ENCODE measurements at regions not wholly inside any gene's neighbourhood (a gene's known extent, or its start where the extent isn't known, plus 50 kb on each side); places are given as distances from the start of the nearest gene placed in this dataset.

DNA sequence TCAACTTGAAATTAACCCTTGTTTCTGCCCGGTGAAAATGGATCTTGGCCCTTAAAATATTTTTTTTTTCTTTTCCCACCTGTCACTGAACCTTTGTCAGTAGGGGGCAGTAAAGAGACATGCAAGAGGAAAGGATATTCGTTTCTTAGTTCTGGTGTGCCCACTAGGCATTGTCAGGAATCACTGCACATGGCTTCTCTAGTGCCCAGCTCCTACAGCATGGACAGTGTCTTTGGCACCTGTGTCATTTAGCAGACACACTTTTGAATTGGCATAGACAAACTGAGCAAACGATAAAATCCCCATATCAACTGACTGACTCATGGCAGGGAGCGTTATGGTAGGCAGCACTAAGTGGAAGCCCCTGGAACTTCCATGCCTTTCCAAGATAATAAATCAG lies 1048.1 kb downstream of the BRINP3 start:
- TF ChIP-seq EZH2 (IDR thresholded peaks at IDR 0.05; ENCODE audit: borderline replicate concordance, low read length): no peak
- TF ChIP-seq, protein P1, sequence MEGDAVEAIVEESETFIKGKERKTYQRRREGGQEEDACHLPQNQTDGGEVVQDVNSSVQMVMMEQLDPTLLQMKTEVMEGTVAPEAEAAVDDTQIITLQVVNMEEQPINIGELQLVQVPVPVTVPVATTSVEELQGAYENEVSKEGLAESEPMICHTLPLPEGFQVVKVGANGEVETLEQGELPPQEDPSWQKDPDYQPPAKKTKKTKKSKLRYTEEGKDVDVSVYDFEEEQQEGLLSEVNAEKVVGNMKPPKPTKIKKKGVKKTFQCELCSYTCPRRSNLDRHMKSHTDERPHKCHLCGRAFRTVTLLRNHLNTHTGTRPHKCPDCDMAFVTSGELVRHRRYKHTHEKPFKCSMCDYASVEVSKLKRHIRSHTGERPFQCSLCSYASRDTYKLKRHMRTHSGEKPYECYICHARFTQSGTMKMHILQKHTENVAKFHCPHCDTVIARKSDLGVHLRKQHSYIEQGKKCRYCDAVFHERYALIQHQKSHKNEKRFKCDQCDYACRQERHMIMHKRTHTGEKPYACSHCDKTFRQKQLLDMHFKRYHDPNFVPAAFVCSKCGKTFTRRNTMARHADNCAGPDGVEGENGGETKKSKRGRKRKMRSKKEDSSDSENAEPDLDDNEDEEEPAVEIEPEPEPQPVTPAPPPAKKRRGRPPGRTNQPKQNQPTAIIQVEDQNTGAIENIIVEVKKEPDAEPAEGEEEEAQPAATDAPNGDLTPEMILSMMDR (IDR thresholded peaks at IDR 0.05; ENCODE audit: low read length): peak; percentile 77
